Fibroblast of villous mesenchyme (primary cell): ENCODE measurements at regions not wholly inside any gene's neighbourhood (a gene's known extent, or its start where the extent isn't known, plus 50 kb on each side); places are given as distances from the start of the nearest gene placed in this dataset.
A peak's percentile ranks its signal among the peaks of the same experiment; 100 is the strongest.

Experiments
- DNase-seq: peaks from one replicate; pipeline ENCODE4 v3.0.0-alpha.2; 2010; ENCODE audit warnings: low read depth
- H3K4me3 ChIP-seq: 2 replicates; pipeline ENCODE4 v1.5.1; 2011; ENCODE audit warnings: low read depth, mild to moderate bottlenecking, low read length
- CTCF ChIP-seq: IDR thresholded peaks from 2 replicates; pipeline ENCODE4 v1.5.1; 2012; ENCODE audit warnings: low read depth, mild to moderate bottlenecking, low read length; ENCODE audit not compliant: insufficient read depth

DNA sequence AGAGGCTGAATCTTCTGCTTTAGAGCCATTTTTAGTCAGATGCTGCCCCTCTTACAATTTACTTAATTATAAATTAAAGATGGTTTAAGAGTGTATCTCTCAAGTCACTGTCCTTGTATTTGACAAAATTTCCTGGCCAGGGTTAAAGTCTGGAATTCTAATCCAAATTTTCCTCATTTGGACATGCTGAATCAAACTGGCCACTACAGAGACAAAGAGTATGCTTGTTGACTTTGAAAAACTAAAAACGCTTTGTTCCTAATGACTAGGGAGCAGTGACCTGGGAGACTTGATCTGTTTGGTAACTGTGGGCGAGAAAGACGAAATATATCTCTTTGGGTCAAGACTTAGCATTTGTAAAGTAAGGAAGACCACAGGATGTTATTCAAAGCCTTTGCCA, 303.2 kb downstream of the ZSWIM6 start:
- no peak for DNase-seq
- TF ChIP-seq CTCF: no peak
- H3K4me3 ChIP-seq: no peak overlapping the region

DNA sequence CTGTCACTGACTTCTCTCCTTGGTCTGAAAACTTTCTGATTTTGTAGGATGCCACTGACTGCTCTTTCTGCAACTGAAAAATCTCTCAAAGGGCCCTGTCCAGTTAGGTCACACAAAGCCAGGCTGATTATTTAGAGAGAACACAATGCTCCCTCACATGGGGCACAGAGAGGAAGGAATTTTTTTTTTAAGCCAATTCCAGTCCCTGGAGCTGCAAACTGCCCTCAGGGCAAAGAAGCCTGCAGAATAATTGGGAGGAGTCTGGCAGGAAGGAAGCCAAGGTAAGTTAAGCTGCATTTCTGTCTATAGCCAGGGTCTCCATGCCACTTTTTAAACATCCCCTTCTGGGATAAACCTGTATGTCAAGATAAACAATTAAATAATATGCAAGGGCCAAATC, 305.5 kb downstream of the ZSWIM6 start:
- TF ChIP-seq CTCF: no peak
- no peak overlapping the region for H3K4me3 ChIP-seq

GRCh38 chr5:61638476-61638875, 306.4 kb downstream of the ZSWIM6 start:
- no peak for TF ChIP-seq CTCF
- no peak for DNase-seq
- no peak overlapping the region for H3K4me3 ChIP-seq

More for the DNA sequence above, 305.5 kb downstream of the ZSWIM6 start:
- DNase-seq: no peak

DNA sequence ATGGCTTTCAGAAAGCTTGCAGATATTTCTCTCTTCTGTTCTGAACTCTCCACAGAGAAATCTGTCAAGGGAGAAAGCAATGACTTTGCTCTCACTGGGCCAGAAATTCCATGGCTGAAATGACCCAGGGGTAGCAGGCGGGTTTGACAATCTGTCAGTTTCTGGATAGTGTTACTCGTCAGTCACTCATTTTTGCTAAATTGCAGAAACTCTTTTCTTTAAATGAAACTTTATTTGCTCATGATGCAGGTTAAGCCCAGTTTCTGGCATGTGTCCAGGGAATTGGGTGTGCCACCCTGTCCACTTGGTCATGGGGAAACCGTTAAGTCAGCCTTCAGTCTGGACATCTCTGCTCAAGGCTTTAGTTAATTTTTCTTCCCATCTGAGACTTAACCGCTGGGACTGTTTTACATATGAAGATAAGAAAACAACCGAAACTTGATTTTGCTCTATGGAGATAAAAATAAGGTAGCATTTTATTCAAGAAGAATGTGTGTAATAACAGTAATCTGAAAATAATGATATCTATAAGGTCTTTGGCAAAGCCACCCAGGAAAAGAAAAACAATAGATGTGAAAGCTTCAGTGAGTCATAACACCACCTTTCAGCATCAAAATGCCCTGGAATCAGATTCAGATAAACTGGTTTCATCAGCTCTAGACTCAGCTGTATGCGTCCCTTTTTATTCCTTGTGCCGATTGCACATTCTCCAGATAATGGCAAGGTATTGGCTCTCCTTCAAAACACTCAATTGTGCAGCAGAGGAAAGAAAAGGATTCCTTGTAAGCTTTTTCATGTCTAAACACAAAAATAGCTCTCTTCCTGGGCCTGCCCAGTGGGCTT, 308.3 kb downstream of the ZSWIM6 start:
- no peak for TF ChIP-seq CTCF
- no peak for DNase-seq
- no peak overlapping the region for H3K4me3 ChIP-seq

DNA sequence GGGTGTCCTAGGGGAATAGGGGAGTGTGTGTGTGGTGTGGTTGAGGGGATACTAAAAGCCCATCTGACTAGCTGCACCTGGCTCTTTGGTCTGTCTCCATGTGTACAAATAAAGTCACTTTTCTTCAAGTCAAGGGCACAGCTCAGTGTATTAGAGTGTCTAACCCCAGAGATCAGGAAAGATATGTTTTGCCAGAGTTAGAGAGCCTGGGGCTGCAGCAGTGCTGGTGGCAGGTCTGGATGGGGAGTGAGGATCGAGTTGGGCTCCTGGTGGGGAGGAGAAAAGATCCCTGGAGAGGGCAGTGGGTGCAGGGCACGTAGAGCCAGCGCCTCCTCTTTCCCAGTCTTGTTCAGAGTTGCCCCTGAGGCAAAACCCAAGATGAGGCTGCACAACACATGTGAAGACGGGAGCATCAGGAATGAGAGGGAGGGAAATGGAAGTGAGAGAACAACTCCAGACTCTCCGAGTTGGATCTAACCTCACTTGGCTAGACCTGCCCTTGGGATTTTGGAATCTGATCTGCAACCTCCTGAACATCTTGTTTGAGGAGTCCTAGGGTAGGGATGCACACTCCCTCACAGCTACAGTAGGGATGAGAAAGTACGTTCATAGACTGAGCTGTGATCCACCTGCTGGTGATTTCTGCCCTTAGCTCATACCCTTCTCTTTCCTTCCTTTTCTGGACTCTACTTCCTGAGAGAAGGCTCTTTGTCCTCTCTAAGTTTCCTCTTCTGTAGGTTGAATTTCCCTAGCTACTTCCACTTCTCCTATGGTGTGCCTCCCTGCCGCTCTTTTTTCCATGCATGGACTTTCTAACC, 309.9 kb downstream of the ZSWIM6 start:
- peak; percentile 11 for DNase-seq
- TF ChIP-seq CTCF: peak; percentile 34

GRCh38 chr5:61647672-61648071, 315.6 kb downstream of the ZSWIM6 start:
- no peak for DNase-seq
- TF ChIP-seq CTCF: no peak
- no peak overlapping the region for H3K4me3 ChIP-seq

More for the DNA sequence above, 309.9 kb downstream of the ZSWIM6 start:
- no peak overlapping the region for H3K4me3 ChIP-seq
